ENCODE measurements at regions not wholly inside any gene's neighbourhood (a gene's known extent, or its start where the extent isn't known, plus 50 kb on each side); places are given as distances from the start of the nearest gene placed in this dataset.

DNA sequence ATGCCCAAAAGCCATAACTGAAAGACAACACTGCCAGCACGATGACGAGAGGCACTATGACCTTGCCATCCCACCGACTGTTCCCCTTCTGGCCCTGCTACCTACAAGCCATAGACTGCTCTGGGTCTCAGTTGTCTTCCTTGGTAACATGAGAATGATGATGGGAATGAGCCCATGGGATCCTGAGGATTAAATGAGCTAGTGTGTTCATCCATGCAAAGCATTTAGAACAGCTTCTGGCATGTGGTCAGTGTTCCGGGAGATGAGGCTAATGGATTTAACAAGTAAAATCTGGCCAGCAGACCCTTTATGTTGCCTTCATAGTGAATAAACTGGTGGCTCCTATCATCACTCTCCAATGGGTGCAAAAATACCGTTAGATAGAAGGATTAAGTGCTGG lies 62.4 kb upstream of the WDR11 start:
- Histone ChIP-seq H3K4me3 (no peak overlapping the region), H3K36me3 (ENCODE audit: control insufficient read depth, insufficient read depth, low read length) (no peaks in the 10 kb centered on the region), H2AFZ (ENCODE audit: low read depth, low read length) (no peak overlapping the region), H4K20me1 (replicated peaks; ENCODE audit: control insufficient read depth, insufficient read depth, low read length) (no peaks in the 10 kb centered on the region), H3K9me3 (replicated peaks; ENCODE audit: control insufficient read depth, insufficient read depth, low read depth, low read length) (no peaks in the 10 kb centered on the region), H3K9me1 (ENCODE audit: control insufficient read depth, insufficient read depth, low read length) (no peaks in the 10 kb centered on the region), H3K4me2 (ENCODE audit: insufficient read depth, low read length) (no peak overlapping the region), H3K27ac (ENCODE audit: extremely low read depth, low read depth, low read length) (no peak overlapping the region), H3K4me1 (replicated peaks in 1 of 2; ENCODE audit: control insufficient read depth in 2 of 2, insufficient read depth in 2 of 2, low read length in 2 of 2) (no peaks in the 10 kb centered on the region), H3K79me2 (ENCODE audit: control insufficient read depth, insufficient read depth, low read length) (no peaks in the 10 kb centered on the region), H3K27me3 (ENCODE audit: control insufficient read depth in 2 of 2, insufficient read depth in 2 of 2, low read length in 2 of 2) (no peaks in the 10 kb centered on the region), H3K9ac (ENCODE audit: insufficient read depth in 1 of 2, low read depth in 2 of 2, low read length in 2 of 2) (no peak overlapping the region)
- no TSS peak for BruUV-seq (replicated peaks)
- ATAC-seq (no peak), DNase-seq (ENCODE audit: extremely low read depth in 1 of 4, low spot score in 3 of 4) (no peak), FAIRE-seq (no peak)
- intact Hi-C loops (cut with micrococcal nuclease): no loop called here
- no peak for TF ChIP-seq ZZZ3 (IDR thresholded peaks at IDR 0.05)
- no peak for TF ChIP-seq TAF7 (tag; IDR thresholded peaks at IDR 0.05)
- no peak for TF ChIP-seq HDAC2 (IDR thresholded peaks at IDR 0.05)
- no peak for TF ChIP-seq CC2D1A (IDR thresholded peaks at IDR 0.05)
- TF ChIP-seq HNRNPL (IDR thresholded peaks at IDR 0.05; ENCODE audit: low read depth, low read length): no peak
- ChIA-PET POLR2A (no interaction called here), CTCF (ENCODE audit: low intra/inter-chr PET ratio) (no interaction called here)
- in situ Hi-C loops (cut with MboI): no loop called here
- WGBS (ENCODE audit: insufficient coverage, low coverage, missing lambda C conversion rate): 0% methylated on average over 5 of the region's 5 CpGs

DNA sequence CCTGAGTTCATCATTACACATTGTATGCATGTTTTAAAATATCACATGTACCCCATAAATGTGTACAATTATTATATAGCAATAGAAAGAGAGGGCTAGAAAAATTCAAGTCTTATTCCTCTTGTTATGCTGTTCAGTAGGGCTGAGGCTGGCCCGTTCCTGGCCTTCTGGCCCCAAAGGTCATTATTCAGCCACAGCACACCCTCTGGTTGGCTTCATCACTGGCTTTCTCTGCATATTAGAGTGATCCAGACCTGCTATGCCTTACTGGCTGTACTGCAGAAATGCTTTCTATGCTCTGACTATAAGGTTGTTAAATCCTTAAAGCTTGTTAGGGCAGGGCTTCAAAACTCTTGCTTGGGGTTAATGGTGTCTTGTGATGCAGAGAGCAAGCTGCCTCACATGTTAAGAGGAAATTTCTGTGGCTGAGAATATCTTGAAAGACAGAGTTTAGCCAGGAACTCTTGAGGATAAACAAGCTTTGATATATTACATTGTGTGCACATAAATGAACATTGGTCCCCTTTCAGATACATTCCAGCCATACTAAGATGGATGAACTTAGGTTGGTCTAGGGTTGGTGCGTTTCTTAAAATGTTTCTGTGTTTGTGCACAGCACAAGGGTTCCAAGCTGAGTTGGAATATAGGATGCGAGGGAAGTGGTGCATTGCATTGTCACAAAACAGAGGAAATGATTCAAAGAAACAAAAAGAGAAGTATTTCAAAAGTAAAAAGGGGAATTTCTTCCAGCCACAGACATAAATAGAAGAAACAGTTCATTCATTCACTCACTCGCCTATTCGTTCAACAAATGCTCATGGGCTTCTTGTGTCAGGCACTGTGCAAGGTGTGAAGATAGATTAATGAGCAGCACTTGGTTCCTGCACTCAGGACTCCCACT lies 61.6 kb upstream of the WDR11 start:
- H3K9me3 ChIP-seq (replicated peaks; ENCODE audit: control insufficient read depth, insufficient read depth, low read depth, low read length): no peaks in the 10 kb centered on the region
- ATAC-seq (no peak), FAIRE-seq (no peak), DNase-seq (ENCODE audit: extremely low read depth in 1 of 4, low spot score in 3 of 4) (no peak)
- no peaks in the 10 kb centered on the region for H3K79me2 ChIP-seq (ENCODE audit: control insufficient read depth, insufficient read depth, low read length)
- no peak overlapping the region for H3K4me2 ChIP-seq (ENCODE audit: insufficient read depth, low read length)
- H3K36me3 ChIP-seq (ENCODE audit: control insufficient read depth, insufficient read depth, low read length): no peaks in the 10 kb centered on the region
- intact Hi-C loops (cut with micrococcal nuclease) (no loop called here), in situ Hi-C loops (cut with MboI) (no loop called here)
- no peaks in the 10 kb centered on the region for H4K20me1 ChIP-seq (replicated peaks; ENCODE audit: control insufficient read depth, insufficient read depth, low read length)
- no peak overlapping the region for H3K27ac ChIP-seq (ENCODE audit: extremely low read depth, low read depth, low read length)
- no peaks in the 10 kb centered on the region for H3K27me3 ChIP-seq (ENCODE audit: control insufficient read depth in 2 of 2, insufficient read depth in 2 of 2, low read length in 2 of 2)
- no peaks in the 10 kb centered on the region for H3K4me1 ChIP-seq (replicated peaks in 1 of 2; ENCODE audit: control insufficient read depth in 2 of 2, insufficient read depth in 2 of 2, low read length in 2 of 2)
- no peak overlapping the region for H3K9ac ChIP-seq (ENCODE audit: insufficient read depth in 1 of 2, low read depth in 2 of 2, low read length in 2 of 2)
- H3K4me3 ChIP-seq: no peak overlapping the region
- 0% methylated on average over 4 of the region's 5 CpGs for WGBS (ENCODE audit: insufficient coverage, low coverage, missing lambda C conversion rate)
- ChIA-PET POLR2A (no interaction called here), CTCF (ENCODE audit: low intra/inter-chr PET ratio) (no interaction called here)
- no peaks in the 10 kb centered on the region for H3K9me1 ChIP-seq (ENCODE audit: control insufficient read depth, insufficient read depth, low read length)
- H2AFZ ChIP-seq (ENCODE audit: low read depth, low read length): no peak overlapping the region
- no TSS peak for BruUV-seq (replicated peaks)
- no peak for TF ChIP-seq PHF20 (IDR thresholded peaks at IDR 0.05; ENCODE audit: partially characterized antibody)
- no peak for TF ChIP-seq ARNT (IDR thresholded peaks at IDR 0.05)
- TF ChIP-seq, protein P1, sequence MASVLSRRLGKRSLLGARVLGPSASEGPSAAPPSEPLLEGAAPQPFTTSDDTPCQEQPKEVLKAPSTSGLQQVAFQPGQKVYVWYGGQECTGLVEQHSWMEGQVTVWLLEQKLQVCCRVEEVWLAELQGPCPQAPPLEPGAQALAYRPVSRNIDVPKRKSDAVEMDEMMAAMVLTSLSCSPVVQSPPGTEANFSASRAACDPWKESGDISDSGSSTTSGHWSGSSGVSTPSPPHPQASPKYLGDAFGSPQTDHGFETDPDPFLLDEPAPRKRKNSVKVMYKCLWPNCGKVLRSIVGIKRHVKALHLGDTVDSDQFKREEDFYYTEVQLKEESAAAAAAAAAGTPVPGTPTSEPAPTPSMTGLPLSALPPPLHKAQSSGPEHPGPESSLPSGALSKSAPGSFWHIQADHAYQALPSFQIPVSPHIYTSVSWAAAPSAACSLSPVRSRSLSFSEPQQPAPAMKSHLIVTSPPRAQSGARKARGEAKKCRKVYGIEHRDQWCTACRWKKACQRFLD (CRISPR knock-in tag; IDR thresholded peaks at IDR 0.05): no peak
- TF ChIP-seq BCL6 (CRISPR knock-in tag; IDR thresholded peaks at IDR 0.05): no peak
- no peak for TF ChIP-seq STAG1 (CRISPR knock-in tag; IDR thresholded peaks at IDR 0.05; ENCODE audit: borderline replicate concordance)
- TF ChIP-seq ETV5 (CRISPR knock-in tag; IDR thresholded peaks at IDR 0.05; ENCODE audit: low read depth): no peak
- TF ChIP-seq CCAR2 (IDR thresholded peaks at IDR 0.05; ENCODE audit: low read depth, low read length): no peak
- no peak for TF ChIP-seq TBP (optimal IDR thresholded peaks at IDR 0.05; ENCODE audit: low read depth, low read length)
- TF ChIP-seq KDM4B (IDR thresholded peaks at IDR 0.05; ENCODE audit: borderline replicate concordance in 2 of 2, low read depth in 1 of 2): no peak
- no peak for TF ChIP-seq NR2F6 (CRISPR knock-in tag; IDR thresholded peaks at IDR 0.05)
- no peak for TF ChIP-seq CBFB (CRISPR knock-in tag; IDR thresholded peaks at IDR 0.05)
- TF ChIP-seq SP2 (IDR thresholded peaks at IDR 0.05; ENCODE audit: extremely low read depth, low read depth, low read length, poor library complexity, severe bottlenecking): no peak
- no peak for TF ChIP-seq ZKSCAN1 (IDR thresholded peaks at IDR 0.05; ENCODE audit: low read depth, low read length)
